Left ventricle myocardium inferior (tissue), 1 donor: ENCODE measurements at regions not wholly inside any gene's neighbourhood (a gene's known extent, or its start where the extent isn't known, plus 50 kb on each side); places are given as distances from the start of the nearest gene placed in this dataset.

Source experiments
- DNase-seq: peaks from one replicate; pipeline ENCODE4 v3.0.0-alpha.2; 2020
- H3K27ac ChIP-seq: fragments of 200-600 bp; replicated peaks from 2 replicates; pipeline ENCODE4 v1.8.0; 2021
- H3K27me3 ChIP-seq: fragments of 200-600 bp; 2 replicates; pipeline ENCODE4 v1.8.0; 2021; ENCODE audit warnings: low read depth
- H3K36me3 ChIP-seq: fragments of 200-600 bp; 2 replicates; pipeline ENCODE4 v1.8.0; 2021
- H3K4me1 ChIP-seq: fragments of 200-600 bp; 2 replicates; pipeline ENCODE4 v1.8.0; 2021
- H3K4me3 ChIP-seq: fragments of 200-600 bp; 2 replicates; pipeline ENCODE4 v1.8.0; 2021; ENCODE audit warnings: mild to moderate bottlenecking, moderate library complexity
- H3K9me3 ChIP-seq: fragments of 200-600 bp; replicated peaks from 2 replicates; pipeline ENCODE4 v1.8.0; 2021
- intact Hi-C: fragments of 100-400 bp; cut with micrococcal nuclease; formaldehyde crosslinking; loops from one replicate; pipeline ENCODE4 v1.11.0; 2022
- TF ChIP-seq, protein P1 (sequence below): fragments of 200-600 bp; IDR thresholded peaks from 2 replicates; pipeline ENCODE4 v1.8.0; 2021; ENCODE audit warnings: antibody characterized with exemption, mild to moderate bottlenecking, borderline replicate concordance
- donor health status: DM: no; HTN: yes; CAD: no; lungs with severe emphysema.

DNA sequence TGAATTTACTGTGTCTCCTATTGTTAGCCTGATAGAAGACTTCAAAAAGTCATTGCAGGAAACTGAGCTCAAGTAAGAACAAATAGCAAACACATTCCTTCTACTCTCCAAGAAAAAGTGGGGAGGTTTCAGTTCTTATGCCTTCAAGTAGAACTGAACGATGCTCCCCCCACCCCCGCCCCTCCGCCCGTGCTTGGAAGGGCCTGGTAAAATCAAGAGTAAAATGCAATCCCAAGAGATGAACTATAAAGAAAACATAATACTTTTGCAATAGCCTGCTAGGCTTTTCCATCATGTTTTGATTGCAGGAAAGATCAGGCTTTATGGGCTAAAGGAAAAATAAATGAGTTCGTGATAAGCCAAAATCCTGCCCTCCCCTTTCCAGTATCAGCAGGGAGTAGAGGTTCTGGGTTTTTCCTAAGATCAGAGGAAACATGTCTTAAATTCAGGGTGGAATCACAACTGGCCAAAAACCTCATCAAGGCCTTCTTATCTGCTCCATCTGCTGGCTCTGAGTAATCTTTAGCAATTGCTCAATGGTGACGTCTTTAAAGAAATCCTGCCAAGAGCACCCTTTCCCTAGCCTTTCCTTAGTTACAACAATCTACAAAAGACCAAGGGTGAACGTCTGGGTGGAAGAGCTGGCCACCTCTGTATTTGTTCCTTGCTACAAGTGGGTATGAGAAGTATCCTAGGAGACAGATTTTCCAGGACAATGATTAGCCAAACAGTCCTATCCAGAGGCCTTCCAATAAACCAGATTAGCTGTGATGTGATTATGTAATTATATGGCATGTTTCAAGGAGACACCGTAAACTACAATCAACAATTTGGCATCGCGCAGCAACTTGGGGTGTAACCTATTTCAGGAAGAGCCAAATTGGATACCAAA is 66.3 kb upstream of the FAM9C start:
- no peaks in the 10 kb centered on the region for H3K27me3 ChIP-seq
- TF ChIP-seq, protein P1, sequence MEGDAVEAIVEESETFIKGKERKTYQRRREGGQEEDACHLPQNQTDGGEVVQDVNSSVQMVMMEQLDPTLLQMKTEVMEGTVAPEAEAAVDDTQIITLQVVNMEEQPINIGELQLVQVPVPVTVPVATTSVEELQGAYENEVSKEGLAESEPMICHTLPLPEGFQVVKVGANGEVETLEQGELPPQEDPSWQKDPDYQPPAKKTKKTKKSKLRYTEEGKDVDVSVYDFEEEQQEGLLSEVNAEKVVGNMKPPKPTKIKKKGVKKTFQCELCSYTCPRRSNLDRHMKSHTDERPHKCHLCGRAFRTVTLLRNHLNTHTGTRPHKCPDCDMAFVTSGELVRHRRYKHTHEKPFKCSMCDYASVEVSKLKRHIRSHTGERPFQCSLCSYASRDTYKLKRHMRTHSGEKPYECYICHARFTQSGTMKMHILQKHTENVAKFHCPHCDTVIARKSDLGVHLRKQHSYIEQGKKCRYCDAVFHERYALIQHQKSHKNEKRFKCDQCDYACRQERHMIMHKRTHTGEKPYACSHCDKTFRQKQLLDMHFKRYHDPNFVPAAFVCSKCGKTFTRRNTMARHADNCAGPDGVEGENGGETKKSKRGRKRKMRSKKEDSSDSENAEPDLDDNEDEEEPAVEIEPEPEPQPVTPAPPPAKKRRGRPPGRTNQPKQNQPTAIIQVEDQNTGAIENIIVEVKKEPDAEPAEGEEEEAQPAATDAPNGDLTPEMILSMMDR = no peak
- no peak overlapping the region for H3K4me3 ChIP-seq
- H3K4me1 ChIP-seq = peaks cover 27% of the 10 kb centered on the region
- peak; percentile 45 for DNase-seq
- peak overlapping the region; percentile 81 for H3K27ac ChIP-seq
- no peaks in the 10 kb centered on the region for H3K36me3 ChIP-seq
- intact Hi-C loops = no loop called here
- peaks cover 4% of the 10 kb centered on the region for H3K9me3 ChIP-seq

DNA sequence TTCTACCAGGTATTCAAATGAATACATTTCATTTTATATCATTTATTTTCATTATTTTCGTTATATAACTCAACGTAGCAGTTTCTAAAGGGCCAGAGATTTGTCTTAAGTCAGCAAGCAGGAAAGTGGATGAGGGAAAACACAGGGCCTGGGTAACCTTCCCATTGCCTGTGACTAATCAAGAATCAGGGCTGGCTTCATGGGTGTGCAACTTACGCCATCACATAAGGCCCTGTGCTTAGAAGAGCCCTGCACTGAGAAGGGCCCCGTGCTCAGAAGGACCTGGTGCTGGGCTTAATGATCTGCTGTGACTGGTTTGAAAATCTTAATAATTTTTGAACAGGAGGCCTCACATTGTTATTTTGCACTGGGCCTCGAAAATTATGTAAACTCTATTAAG is 65.4 kb upstream of the FAM9C start:
- TF ChIP-seq, protein P1 = no peak
- no peak overlapping the region for H3K4me3 ChIP-seq
- H3K9me3 ChIP-seq = peaks cover 4% of the 10 kb centered on the region
- intact Hi-C loops = no loop called here
- H3K4me1 ChIP-seq = peaks cover 18% of the 10 kb centered on the region
- no peak for DNase-seq
- no peaks in the 10 kb centered on the region for H3K27me3 ChIP-seq
- H3K36me3 ChIP-seq = no peaks in the 10 kb centered on the region
- H3K27ac ChIP-seq = peak overlapping the region; percentile 81

DNA sequence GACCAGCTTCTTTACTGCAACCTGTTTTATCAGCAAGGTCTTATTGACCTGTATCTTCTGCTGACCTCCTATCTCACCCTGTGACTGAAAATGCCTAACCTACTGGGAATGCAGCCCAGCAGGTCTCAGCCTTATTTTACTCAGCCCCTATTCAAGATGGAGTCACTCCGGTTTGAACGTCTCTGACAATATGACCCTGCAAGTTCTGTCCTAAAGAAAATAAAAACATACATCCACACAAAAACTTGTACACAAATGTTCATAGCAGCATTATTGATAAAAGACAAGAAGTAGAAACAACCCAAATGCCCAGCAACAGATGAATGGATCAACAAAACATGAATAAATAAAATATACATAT is 59.5 kb upstream of the FAM9C start:
- DNase-seq = no peak
- H3K4me1 ChIP-seq = peaks cover 29% of the 10 kb centered on the region
- peak overlapping the region; percentile 82 for H3K27ac ChIP-seq
- no peaks in the 10 kb centered on the region for H3K9me3 ChIP-seq
- H3K4me3 ChIP-seq = no peak overlapping the region
- no peaks in the 10 kb centered on the region for H3K36me3 ChIP-seq
- H3K27me3 ChIP-seq = no peaks in the 10 kb centered on the region
- TF ChIP-seq, protein P1 = no peak
- intact Hi-C loops = loop anchor here (5.0 kb wide), 1 partner anchor 72 kb away; no protein-coding TSS in a partner anchor

DNA sequence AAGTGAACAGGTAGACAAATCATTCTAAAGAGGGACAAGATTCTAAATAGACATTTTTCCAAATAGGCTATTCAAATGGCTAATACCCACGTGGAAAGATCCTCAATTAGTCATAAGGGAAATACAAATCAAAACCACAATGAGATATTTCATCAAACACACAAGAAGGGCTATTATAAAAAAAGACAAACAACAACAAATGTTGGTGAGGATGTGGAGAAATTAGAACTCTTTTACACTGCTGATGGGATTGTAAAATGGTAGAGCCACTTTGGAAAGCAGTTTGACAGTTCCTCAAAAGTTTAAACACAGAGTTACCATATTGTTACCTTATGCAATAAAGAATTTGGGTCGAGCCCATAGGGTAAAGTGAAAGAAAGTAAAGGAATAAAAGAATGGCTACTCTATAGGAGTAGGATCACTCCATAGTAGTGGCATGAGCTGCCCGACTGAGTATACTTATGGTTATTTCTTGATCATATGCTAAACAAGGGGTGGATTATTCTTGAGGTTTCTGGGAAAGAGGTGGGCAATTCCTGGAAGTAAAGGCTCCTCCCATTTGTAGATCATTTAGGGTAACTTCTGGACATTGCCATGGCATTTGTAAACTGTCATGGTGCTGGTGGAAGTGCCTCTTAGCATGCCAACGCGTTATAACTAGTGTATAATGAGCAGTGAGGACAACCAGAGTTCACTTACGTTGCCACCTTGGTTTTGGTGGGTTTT is 58.9 kb upstream of the FAM9C start:
- TF ChIP-seq, protein P1 = no peak
- H3K36me3 ChIP-seq = no peaks in the 10 kb centered on the region
- no peaks in the 10 kb centered on the region for H3K27me3 ChIP-seq
- H3K4me1 ChIP-seq = peaks cover 29% of the 10 kb centered on the region
- no peak for DNase-seq
- no peaks in the 10 kb centered on the region for H3K9me3 ChIP-seq
- no peak overlapping the region for H3K4me3 ChIP-seq
- H3K27ac ChIP-seq = peak overlapping the region; percentile 82
- intact Hi-C loops = loop anchor here (5.0 kb wide), 1 partner anchor 71 kb away; no protein-coding TSS in a partner anchor

DNA sequence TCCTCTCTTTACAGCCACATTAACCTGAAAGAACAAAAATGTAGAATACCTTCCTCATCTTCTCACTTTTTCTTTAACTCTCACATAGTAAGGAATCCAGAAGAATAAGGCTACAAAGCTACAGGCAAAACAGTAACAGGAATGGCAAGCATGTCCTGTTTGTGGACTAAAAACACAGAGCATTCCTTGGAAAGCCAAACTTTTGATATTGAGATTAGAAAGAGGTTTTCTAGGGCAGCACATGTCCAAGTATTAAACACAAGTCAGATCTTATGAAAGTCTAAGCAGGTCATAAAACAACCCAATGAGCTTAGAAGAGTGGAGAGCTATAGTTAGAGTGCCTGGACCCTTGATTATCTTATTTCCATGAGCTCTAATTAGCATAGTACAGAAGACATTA is 58.2 kb upstream of the FAM9C start:
- TF ChIP-seq, protein P1 = no peak
- peaks cover 29% of the 10 kb centered on the region for H3K4me1 ChIP-seq
- intact Hi-C loops = loop anchor here (5.0 kb wide), 1 partner anchor 70 kb away; no protein-coding TSS in a partner anchor
- no peak for DNase-seq
- H3K27ac ChIP-seq = peak overlapping the region; percentile 82
- H3K27me3 ChIP-seq = no peaks in the 10 kb centered on the region
- H3K4me3 ChIP-seq = no peak overlapping the region
- H3K36me3 ChIP-seq = no peaks in the 10 kb centered on the region
- no peaks in the 10 kb centered on the region for H3K9me3 ChIP-seq
